Pancreas (tissue), 10 donors: ENCODE measurements at regions not wholly inside any gene's neighbourhood (a gene's known extent, or its start where the extent isn't known, plus 50 kb on each side); places are given as distances from the start of the nearest gene placed in this dataset.

Experiments
- ATAC-seq, 4 donors: fragments of 200-7000 bp; cut with Tn5 transposase; one replicate each; pipeline versions ENCODE4 v1.8.0 to v1.9.1; 2020; ENCODE audit warnings: mild to moderate bottlenecking in 4 of 4, moderate library complexity in 4 of 4
- DNase-seq, 6 donors: peaks; one replicate each; pipeline ENCODE4 v3.0.0-alpha.2; 2020
- FAIRE-seq: peaks from 2 replicates; lab custom pipeline; 2012; peaks lifted over from hg19 to GRCh38; lab: Jason Lieb, UNC
- H3K27ac ChIP-seq, 4 donors: fragments of 200-600 bp; sonication (generic); 1 replicate in 3 of 4; 2 replicates in 1 of 4; pipeline versions ENCODE4 v1.5.0 to v1.8.0; 2020
- H3K27me3 ChIP-seq, 4 donors: fragments of 200-600 bp; one replicate each; pipeline ENCODE4 v1.8.0; 2021
- H3K36me3 ChIP-seq, 3 donors: fragments of 200-600 bp; sonication (generic) in 1 of 3; one replicate each; pipeline versions ENCODE4 v1.5.0 to v1.8.0; 2020 to 2021
- H3K4me1 ChIP-seq, 3 donors: fragments of 200-600 bp; one replicate each; pipeline ENCODE4 v1.8.0; 2021
- H3K4me3 ChIP-seq, 4 donors: fragments of 200-600 bp; sonication (generic) in 2 of 4; one replicate each; pipeline versions ENCODE4 v1.5.0 to v1.8.0; 2020 to 2021
- H3K9me3 ChIP-seq, 4 donors: fragments of 200-600 bp; one replicate each; pipeline ENCODE4 v1.8.0; 2021
- WGBS, 2 donors: extraction: QIAGEN DNeasy Blood & Tissue Kit; methylation state at CpG; one replicate each; pipeline ENCODE4 v1.1.7; 2013; 5-methylcytosine and 5-hydroxymethylcytosine counted together
- intact Hi-C, 3 donors: fragments of 100-400 bp; cut with DNase I; formaldehyde crosslinking; loops; one replicate each; pipeline versions ENCODE4 v1.11.1 to v1.14.2; 2022
- TF ChIP-seq, protein P1 (sequence below), 4 donors: fragments of 200-600 bp; sonication (generic) in 3 of 4; IDR thresholded peaks; one replicate each; pipeline versions ENCODE4 v1.5.0 to v1.8.0; 2021; ENCODE audit warnings: antibody characterized with exemption in 4 of 4
- donor health status: healthy with polysubstance abuse.
- donor health status: DM: no; HTN: no; CAD: no; lungs with moderate emphysema.
- donor health status: DM: no; HTN: no; CAD: no.
- donor health status: control.
- donor health status: control.
- donor health status: Bipolar disorder and iron deficiency.
- donor health status: DM: yes; HTN: yes; CAD: no.
- donor health status: DM: no; HTN: no; CAD: no.
- donor health status: DM: no; HTN: no; CAD: no.
- donor health status: DM: yes; HTN: yes; CAD: no.

DNA sequence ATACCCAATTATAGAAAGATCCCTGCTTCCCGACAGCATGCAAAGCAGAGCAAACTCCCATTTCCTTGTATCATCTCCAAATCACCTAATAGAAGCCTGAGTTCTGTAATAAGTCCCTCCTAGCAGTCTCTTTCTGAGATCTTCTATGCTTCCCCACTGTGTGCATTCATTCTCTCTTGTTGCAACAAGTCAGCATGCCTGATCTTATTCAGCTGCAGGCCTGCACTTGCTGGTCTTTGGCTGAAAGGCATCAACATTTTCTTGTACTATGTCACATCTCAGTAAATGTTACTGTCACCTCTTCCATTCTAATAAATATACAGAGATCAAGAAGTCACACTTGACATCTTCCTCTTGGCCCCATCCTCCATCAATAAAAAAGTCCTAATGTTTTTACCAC lies 449.9 kb upstream of the MEX3C start:
- Histone ChIP-seq H3K9me3 (no peaks in the 10 kb centered on the region), H3K27ac (no peak overlapping the region), H3K4me1 (no peaks in the 10 kb centered on the region), H3K27me3 (no peaks in the 10 kb centered on the region), H3K4me3 (no peak overlapping the region), H3K36me3 (no peaks in the 10 kb centered on the region)
- no peak for DNase-seq
- no peak for ATAC-seq
- no peak for FAIRE-seq
- 79 to 93% methylated on average over 1 of the region's 1 CpG for WGBS, 2 donors
- TF ChIP-seq, protein P1, sequence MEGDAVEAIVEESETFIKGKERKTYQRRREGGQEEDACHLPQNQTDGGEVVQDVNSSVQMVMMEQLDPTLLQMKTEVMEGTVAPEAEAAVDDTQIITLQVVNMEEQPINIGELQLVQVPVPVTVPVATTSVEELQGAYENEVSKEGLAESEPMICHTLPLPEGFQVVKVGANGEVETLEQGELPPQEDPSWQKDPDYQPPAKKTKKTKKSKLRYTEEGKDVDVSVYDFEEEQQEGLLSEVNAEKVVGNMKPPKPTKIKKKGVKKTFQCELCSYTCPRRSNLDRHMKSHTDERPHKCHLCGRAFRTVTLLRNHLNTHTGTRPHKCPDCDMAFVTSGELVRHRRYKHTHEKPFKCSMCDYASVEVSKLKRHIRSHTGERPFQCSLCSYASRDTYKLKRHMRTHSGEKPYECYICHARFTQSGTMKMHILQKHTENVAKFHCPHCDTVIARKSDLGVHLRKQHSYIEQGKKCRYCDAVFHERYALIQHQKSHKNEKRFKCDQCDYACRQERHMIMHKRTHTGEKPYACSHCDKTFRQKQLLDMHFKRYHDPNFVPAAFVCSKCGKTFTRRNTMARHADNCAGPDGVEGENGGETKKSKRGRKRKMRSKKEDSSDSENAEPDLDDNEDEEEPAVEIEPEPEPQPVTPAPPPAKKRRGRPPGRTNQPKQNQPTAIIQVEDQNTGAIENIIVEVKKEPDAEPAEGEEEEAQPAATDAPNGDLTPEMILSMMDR (IDR thresholded peaks at IDR 0.05) = no peak
- intact Hi-C loops = no loop called here

DNA sequence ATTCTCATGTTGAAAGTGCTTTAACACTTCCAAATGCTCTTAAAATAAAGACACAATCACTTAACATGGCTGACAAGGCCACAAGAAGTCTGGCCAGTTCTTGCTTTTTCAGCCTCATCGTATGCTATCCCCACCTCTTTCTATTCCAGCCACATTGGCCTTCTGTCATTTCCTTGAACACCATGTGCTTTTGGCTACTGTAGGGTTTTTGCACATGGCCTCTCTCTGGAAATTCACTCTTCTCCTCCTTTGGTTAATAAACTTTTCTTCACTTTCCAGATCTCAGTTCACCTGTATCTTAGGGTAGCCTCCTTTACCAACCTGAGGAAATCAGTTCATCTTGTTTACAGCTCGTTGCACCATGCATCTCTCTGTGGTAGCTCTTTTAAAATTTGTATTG lies 450.5 kb upstream of the MEX3C start:
- no peaks in the 10 kb centered on the region for H3K36me3 ChIP-seq
- 55 to 60% methylated on average over 2 of the region's 2 CpGs for WGBS, 2 donors
- no peak for DNase-seq
- no peak overlapping the region for H3K4me3 ChIP-seq
- H3K27ac ChIP-seq = no peak overlapping the region
- intact Hi-C loops = no loop called here
- no peak for ATAC-seq
- no peak for FAIRE-seq
- no peaks in the 10 kb centered on the region for H3K4me1 ChIP-seq
- no peaks in the 10 kb centered on the region for H3K9me3 ChIP-seq
- H3K27me3 ChIP-seq = no peaks in the 10 kb centered on the region
- TF ChIP-seq, protein P1 (IDR thresholded peaks at IDR 0.05) = no peak

DNA sequence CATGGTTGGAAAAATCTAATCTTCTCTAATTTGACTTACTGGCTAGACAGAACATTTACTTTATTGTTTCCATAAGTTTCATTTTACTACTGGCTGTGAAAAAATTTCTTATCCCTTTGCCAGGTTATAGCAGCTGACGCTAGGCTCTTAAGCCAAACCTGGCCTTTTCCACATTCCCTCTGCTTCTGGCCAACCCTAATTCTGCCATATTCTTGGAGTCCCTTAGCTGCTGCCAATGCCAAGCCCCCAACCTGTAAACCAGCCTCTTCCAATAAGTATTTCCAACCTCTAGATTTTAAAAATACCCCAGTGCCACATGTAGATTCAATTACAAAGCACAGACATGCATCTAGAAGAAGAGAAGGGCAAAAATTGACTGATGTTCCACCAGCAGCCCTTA lies 452.3 kb upstream of the MEX3C start:
- DNase-seq (no peak), FAIRE-seq (no peak), ATAC-seq (no peak)
- Histone ChIP-seq H3K9me3 (no peaks in the 10 kb centered on the region), H3K27ac (no peak overlapping the region), H3K4me3 (no peak overlapping the region), H3K36me3 (no peaks in the 10 kb centered on the region), H3K4me1 (no peaks in the 10 kb centered on the region), H3K27me3 (no peaks in the 10 kb centered on the region)
- intact Hi-C loops = no loop called here
- TF ChIP-seq, protein P1 (IDR thresholded peaks at IDR 0.05) = no peak
- 85 to 93% methylated on average over 1 of the region's 1 CpG for WGBS, 2 donors

DNA sequence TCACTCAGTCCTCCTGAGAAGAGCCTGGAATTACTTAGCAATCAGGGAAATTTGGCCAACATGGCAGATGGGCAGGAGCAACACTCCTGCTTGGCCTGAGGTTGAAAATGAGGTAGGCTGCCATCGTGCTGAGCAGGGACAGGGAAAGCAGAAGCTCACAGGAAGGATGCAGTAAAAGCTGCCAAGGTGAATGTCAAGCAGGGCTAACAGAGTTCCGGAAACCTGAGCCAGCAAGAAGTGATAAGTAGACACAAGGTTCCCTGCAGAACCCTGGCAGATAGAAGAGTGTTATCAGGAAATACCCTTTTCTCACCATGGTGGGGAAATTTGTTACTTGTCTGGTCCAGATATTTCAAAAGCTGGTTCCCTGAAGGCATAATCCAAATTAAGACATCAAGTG lies 454.3 kb upstream of the MEX3C start:
- Histone ChIP-seq H3K27ac (no peak overlapping the region), H3K9me3 (no peaks in the 10 kb centered on the region), H3K36me3 (no peaks in the 10 kb centered on the region), H3K4me3 (no peak overlapping the region), H3K27me3 (no peaks in the 10 kb centered on the region), H3K4me1 (no peaks in the 10 kb centered on the region)
- TF ChIP-seq, protein P1 (IDR thresholded peaks at IDR 0.05) = no peak
- intact Hi-C loops = no loop called here
- WGBS, 2 donors = 46 to 60% methylated on average over 2 of the region's 2 CpGs
- FAIRE-seq = no peak
- no peak for ATAC-seq
- DNase-seq = no peak

DNA sequence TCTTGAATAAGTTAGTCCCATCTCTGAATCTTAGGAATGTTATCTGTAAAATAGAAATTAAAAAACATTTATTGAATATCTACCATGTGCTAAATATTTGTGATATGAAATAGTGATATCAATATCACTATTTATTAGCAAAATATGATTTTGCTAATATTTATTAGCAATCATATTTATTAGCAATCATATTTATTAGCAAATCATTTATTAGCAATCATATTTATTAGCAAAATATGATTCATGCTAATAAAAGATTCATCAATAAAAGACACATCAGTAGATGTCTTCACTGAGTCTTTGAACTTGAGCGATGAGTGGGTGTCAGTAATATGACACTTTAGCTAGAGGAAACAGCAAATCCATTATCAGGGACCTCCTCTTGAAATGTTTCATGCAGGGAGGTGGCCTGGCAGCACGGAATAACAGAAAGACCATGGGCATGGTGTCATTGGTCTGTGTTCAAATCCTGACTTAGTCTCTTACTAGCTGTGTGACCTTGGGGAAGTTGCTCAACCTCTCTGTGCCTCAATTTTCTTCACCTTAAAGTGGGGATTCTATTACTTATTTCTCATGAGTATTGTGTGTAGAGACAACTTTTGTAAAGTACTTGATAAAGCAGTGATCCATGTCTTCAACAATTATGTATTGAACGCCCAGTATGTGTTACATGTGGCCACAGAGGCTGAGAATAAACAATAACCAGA lies 456.2 kb upstream of the MEX3C start:
- Histone ChIP-seq H3K27ac (no peak overlapping the region), H3K4me1 (no peaks in the 10 kb centered on the region), H3K9me3 (no peaks in the 10 kb centered on the region), H3K4me3 (no peak overlapping the region), H3K27me3 (no peaks in the 10 kb centered on the region), H3K36me3 (no peaks in the 10 kb centered on the region)
- WGBS, 2 donors = 71 to 73% methylated on average over 3 of the region's 3 CpGs
- intact Hi-C loops = no loop called here
- ATAC-seq (no peak), DNase-seq (no peak), FAIRE-seq (no peak)
- TF ChIP-seq, protein P1 (IDR thresholded peaks at IDR 0.05) = no peak
